Esophagus squamous epithelium (tissue), 5 donors: ENCODE measurements at regions not wholly inside any gene's neighbourhood (a gene's known extent, or its start where the extent isn't known, plus 50 kb on each side); places are given as distances from the start of the nearest gene placed in this dataset.

Experiments used
- DNase-seq: peaks from one replicate; lab custom pipeline; 2025; lab: John Stamatoyannopoulos, UW
- H3K27ac ChIP-seq, 4 donors: fragments of 200-600 bp; sonication (generic); one replicate each; pipeline ENCODE4 v1.5.1; 2016 to 2019; ENCODE audit warnings: mild to moderate bottlenecking in 1 of 4
- H3K27me3 ChIP-seq, 4 donors: fragments of 200-600 bp; sonication (generic); 1 replicate in 3 of 4; 2 replicates in 1 of 4; pipeline versions ENCODE4 v1.5.1 to v1.6.0; 2017 to 2021; ENCODE audit warnings: antibody characterized with exemption in 1 of 4
- H3K36me3 ChIP-seq, 3 donors: fragments of 200-600 bp; sonication (generic); one replicate each; pipeline ENCODE4 v1.5.1; 2016 to 2019
- H3K4me1 ChIP-seq, 3 donors: fragments of 200-600 bp; sonication (generic); one replicate each; pipeline ENCODE4 v1.5.1; 2017 to 2019
- H3K4me3 ChIP-seq, 4 donors: fragments of 200-600 bp; sonication (generic); 1 replicate in 3 of 4; 2 replicates in 1 of 4; pipeline ENCODE4 v1.5.1; 2016 to 2019; ENCODE audit warnings: mild to moderate bottlenecking in 2 of 4, moderate library complexity in 1 of 4
- H3K9me3 ChIP-seq, 3 donors: fragments of 200-600 bp; sonication (generic); one replicate each; pipeline ENCODE4 v1.5.1; 2016 to 2019
- POLR2A ChIP-seq, 4 donors: fragments of 450-650 bp; IDR thresholded peaks; one replicate each; pipeline ENCODE4 v1.6.1; 2017; ENCODE audit warnings: antibody characterized with exemption in 4 of 4, mild to moderate bottlenecking in 4 of 4, moderate library complexity in 3 of 4
- WGBS, 2 donors: methylation state at CpG; one replicate each; pipeline ENCODE4 v1.1.5; 2018; 5-methylcytosine and 5-hydroxymethylcytosine counted together
- intact Hi-C: fragments of 100-400 bp; cut with DNase I; formaldehyde crosslinking; loops from one replicate; pipeline ENCODE4 v1.15.0; 2022
- TF ChIP-seq, protein P1 (sequence below), 6 experiments: fragments of 450-650 bp in 4 of 6; fragments of 200-600 bp in 2 of 6; sonication (generic) in 2 of 6; IDR thresholded peaks; one replicate each; pipeline ENCODE4 v1.5.1; 2016 to 2019; ENCODE audit warnings: antibody characterized with exemption in 6 of 6, mild to moderate bottlenecking in 4 of 6, moderate library complexity in 4 of 6
- donor health status: DM: yes; HTN: yes; CAD: no.

DNA sequence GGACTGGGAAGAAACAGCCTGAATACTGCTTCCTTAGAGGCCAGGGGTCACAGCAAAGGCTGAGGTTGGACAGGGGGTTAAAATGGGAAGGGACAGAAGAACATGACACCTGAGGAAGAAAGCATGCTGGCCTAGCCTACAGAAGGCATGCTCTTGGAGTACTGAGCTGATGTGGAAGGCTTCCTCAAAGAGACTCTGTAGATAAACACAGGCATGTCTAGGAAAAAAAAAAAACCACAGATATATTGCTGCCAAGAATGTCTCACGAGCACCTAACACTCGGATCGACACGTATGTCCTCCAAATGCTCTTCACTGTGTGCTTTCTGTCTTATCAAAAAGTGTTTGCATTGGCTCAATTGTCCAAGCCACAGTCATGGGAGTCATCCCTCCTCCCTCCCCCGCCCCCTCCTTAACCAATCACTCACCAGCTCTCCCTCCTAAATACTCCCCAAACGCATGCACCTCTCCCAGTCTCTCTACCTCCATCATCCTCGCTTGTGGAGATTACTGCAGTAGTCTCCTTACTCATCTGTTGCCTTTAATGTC, 101.1 kb upstream of the LRFN2 start:
- peaks cover 0 to 16% (median 0%) of the 10 kb centered on the region in 4 donors for H3K27me3 ChIP-seq
- H3K4me1 ChIP-seq: no peaks in the 10 kb centered on the region
- no peak overlapping the region for H3K27ac ChIP-seq
- 52% methylated on average over 7 of the region's 7 CpGs for WGBS, 2 donors
- peaks cover 0 to 18% (median 3%) of the 10 kb centered on the region in 3 donors for H3K9me3 ChIP-seq
- intact Hi-C loops: no loop called here
- TF ChIP-seq, protein P1, sequence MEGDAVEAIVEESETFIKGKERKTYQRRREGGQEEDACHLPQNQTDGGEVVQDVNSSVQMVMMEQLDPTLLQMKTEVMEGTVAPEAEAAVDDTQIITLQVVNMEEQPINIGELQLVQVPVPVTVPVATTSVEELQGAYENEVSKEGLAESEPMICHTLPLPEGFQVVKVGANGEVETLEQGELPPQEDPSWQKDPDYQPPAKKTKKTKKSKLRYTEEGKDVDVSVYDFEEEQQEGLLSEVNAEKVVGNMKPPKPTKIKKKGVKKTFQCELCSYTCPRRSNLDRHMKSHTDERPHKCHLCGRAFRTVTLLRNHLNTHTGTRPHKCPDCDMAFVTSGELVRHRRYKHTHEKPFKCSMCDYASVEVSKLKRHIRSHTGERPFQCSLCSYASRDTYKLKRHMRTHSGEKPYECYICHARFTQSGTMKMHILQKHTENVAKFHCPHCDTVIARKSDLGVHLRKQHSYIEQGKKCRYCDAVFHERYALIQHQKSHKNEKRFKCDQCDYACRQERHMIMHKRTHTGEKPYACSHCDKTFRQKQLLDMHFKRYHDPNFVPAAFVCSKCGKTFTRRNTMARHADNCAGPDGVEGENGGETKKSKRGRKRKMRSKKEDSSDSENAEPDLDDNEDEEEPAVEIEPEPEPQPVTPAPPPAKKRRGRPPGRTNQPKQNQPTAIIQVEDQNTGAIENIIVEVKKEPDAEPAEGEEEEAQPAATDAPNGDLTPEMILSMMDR (IDR thresholded peaks at IDR 0.05): no peak
- TF ChIP-seq POLR2A (IDR thresholded peaks at IDR 0.05): no peak
- no peak for DNase-seq
- no peak overlapping the region for H3K4me3 ChIP-seq
- no peaks in the 10 kb centered on the region for H3K36me3 ChIP-seq

DNA sequence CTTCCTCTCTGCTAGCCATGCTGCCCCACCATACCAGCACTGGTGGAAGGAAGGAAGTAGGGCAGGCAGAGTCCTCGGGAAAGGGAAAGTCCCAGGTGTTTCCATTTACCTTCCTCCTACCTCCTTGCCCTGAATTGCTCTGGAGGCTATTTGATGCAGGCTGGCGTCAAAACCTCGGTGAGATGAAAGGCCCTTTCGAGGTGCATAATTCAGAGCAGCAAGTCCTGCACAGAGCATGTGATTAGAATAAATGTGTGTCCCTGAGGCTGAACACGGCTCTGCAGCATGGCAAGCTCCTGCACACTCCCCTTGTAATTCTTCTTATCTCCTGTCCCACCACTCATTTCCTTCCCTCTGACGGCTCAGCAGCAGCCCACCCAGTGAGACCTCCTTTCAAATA, 98.7 kb upstream of the LRFN2 start:
- Histone ChIP-seq H3K9me3 (peaks cover 0 to 18% (median 3%) of the 10 kb centered on the region in 3 donors), H3K4me1 (no peaks in the 10 kb centered on the region), H3K4me3 (no peak overlapping the region), H3K27ac (no peak overlapping the region), H3K27me3 (peaks cover 0 to 31% (median 0%) of the 10 kb centered on the region in 4 donors), H3K36me3 (no peaks in the 10 kb centered on the region)
- WGBS, 2 donors: 49 to 50% methylated on average over 6 of the region's 6 CpGs
- intact Hi-C loops: no loop called here
- TF ChIP-seq, protein P1 (IDR thresholded peaks at IDR 0.05): no peak
- no peak for TF ChIP-seq POLR2A (IDR thresholded peaks at IDR 0.05)
- DNase-seq: no peak

DNA sequence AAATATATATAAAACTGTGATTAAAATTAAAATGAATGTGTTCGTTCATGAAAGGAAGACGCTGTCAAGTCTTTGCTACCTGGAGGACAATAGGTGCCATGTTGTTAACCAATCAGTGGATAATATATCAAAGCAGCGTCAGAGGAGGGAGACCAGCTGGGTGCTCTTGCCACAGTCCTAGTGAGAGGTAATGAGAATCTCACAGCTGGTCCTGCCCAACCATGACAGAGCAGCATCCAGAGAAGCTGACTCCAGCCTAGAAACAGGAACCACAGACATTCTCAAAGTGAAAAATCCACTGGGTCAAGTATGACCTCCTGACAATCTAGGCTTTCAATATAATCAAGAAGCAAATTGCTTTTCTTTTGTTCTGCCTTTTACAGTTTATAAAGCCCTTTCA, 94.5 kb upstream of the LRFN2 start:
- TF ChIP-seq POLR2A (IDR thresholded peaks at IDR 0.05): no peak
- TF ChIP-seq, protein P1 (IDR thresholded peaks at IDR 0.05): no peak
- H3K36me3 ChIP-seq: no peaks in the 10 kb centered on the region
- H3K4me3 ChIP-seq: no peak overlapping the region
- H3K4me1 ChIP-seq: no peaks in the 10 kb centered on the region
- H3K27ac ChIP-seq: no peak overlapping the region
- H3K9me3 ChIP-seq: peaks cover 0 to 21% (median 3%) of the 10 kb centered on the region in 3 donors
- 71 to 74% methylated on average over 3 of the region's 3 CpGs for WGBS, 2 donors
- H3K27me3 ChIP-seq: peaks cover 0 to 34% (median 0%) of the 10 kb centered on the region in 4 donors
- intact Hi-C loops: no loop called here
- DNase-seq: no peak

DNA sequence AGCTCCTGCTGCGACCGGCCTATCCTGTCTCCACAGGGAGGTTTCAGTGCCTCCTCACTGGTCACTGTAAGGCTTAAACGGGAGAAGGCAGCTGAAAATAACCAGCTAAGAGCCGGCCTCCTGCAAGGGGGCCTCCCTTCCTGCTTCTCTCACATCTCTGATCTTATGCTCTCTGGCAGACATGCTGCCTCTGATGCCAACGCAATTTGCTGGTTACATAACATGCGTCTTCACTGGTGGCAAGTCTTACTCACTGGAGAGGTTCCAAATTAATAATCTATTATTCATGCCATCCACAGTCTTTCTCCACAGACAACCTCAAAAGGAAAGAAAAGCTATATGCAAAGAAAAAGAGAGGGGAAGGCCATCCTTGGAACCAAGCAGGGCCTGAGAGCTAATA, 91.8 kb upstream of the LRFN2 start:
- TF ChIP-seq POLR2A (IDR thresholded peaks at IDR 0.05): no peak
- TF ChIP-seq, protein P1 (IDR thresholded peaks at IDR 0.05): no peak
- no peak overlapping the region for H3K27ac ChIP-seq
- WGBS, 2 donors: 64 to 81% methylated on average over 6 of the region's 6 CpGs
- DNase-seq: no peak
- H3K4me3 ChIP-seq: no peak overlapping the region
- H3K4me1 ChIP-seq: no peaks in the 10 kb centered on the region
- peaks cover 0 to 3% (median 0%) of the 10 kb centered on the region in 3 donors for H3K9me3 ChIP-seq
- H3K27me3 ChIP-seq: peaks cover 0 to 31% (median 0%) of the 10 kb centered on the region in 4 donors
- H3K36me3 ChIP-seq: no peaks in the 10 kb centered on the region
- intact Hi-C loops: no loop called here

DNA sequence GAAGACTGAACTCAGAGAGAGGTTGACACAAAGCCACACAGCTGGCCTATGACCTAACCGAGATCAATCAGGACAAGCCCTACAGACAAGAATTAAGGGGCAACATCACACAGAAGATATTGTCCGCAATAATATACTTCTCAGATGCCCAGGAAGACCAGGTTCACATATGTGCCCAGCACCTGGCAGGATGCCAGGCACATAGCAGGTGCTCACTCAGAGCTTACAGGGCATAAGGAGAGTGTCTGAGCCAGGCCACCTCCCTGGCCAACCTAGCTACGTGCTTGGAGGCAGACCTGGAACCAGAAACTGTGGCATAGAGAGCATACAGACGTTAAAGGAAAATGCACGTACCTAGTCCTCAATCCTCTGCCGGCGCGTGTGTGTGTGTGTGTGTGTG, 87.0 kb upstream of the LRFN2 start:
- intact Hi-C loops: no loop called here
- peaks cover 0 to 3% (median 0%) of the 10 kb centered on the region in 3 donors for H3K9me3 ChIP-seq
- H3K36me3 ChIP-seq: no peaks in the 10 kb centered on the region
- TF ChIP-seq, protein P1 (IDR thresholded peaks at IDR 0.05): no peak
- no peak for TF ChIP-seq POLR2A (IDR thresholded peaks at IDR 0.05)
- WGBS, 2 donors: 67 to 86% methylated on average over 8 of the region's 8 CpGs
- peaks cover 0 to 20% (median 0%) of the 10 kb centered on the region in 4 donors for H3K27me3 ChIP-seq
- no peaks in the 10 kb centered on the region for H3K4me1 ChIP-seq
- H3K27ac ChIP-seq: no peak overlapping the region
- DNase-seq: no peak
- no peak overlapping the region for H3K4me3 ChIP-seq
